ENCODE measurements at regions not wholly inside any gene's neighbourhood (a gene's known extent, or its start where the extent isn't known, plus 50 kb on each side); places are given as distances from the start of the nearest gene placed in this dataset.

DNA sequence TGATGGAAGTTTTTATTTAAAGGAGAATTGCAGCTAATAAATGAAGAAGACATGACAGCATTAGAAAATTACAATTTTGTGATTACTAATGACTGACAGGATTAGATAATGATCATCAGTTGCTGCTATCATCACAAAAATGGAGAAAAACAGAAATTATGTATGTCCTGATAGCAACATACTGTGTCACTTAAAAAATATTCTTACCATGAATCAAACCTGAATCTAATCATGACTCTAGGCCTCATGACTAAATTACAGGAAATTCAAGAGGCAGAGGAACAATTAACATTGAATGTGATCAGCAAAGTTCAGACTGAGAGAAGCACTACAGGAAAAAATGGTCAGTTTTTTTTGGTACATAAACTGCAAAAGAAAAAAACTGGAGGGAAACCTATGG lies 147.8 kb downstream of the PMAIP1 start:
- POLR2A ChIA-PET (ENCODE audit: unreplicated experiment) = interaction anchor here (0.6 kb wide), 1 partner anchor 184 kb away, joined by 3 read pairs; no protein-coding TSS in a partner anchor
- peak; percentile 45 for DNase-seq
- no peak for ATAC-seq
- Histone ChIP-seq H3K4me2 (ENCODE audit: low read length) (no peak overlapping the region), H3K9me2 (replicated peaks; ENCODE audit: low read length) (no peaks in the 10 kb centered on the region), H3K9me3 (ENCODE audit: low read length) (no peaks in the 10 kb centered on the region), H3K4me1 (ENCODE audit: insufficient read depth, low read length) (peaks cover 48% of the 10 kb centered on the region), H3K27me3 (ENCODE audit: low read length) (no peaks in the 10 kb centered on the region), H3K79me2 (ENCODE audit: low read length) (no peaks in the 10 kb centered on the region), H4K20me1 (ENCODE audit: low read length) (no peaks in the 10 kb centered on the region), H2AFZ (ENCODE audit: low read length) (no peak overlapping the region), H3K4me3 (ENCODE audit: low read length) (no peak overlapping the region), H3K9ac (ENCODE audit: low read length) (no peak overlapping the region), H3F3A (ENCODE audit: low read length, unreplicated experiment) (peaks cover 6% of the 10 kb centered on the region), H3K36me3 (ENCODE audit: low read depth, low read length) (no peaks in the 10 kb centered on the region), H3K27ac (ENCODE audit: low read length) (no peak overlapping the region)
- CTCF ChIA-PET = no interaction called here
- TF ChIP-seq EZH2 (IDR thresholded peaks at IDR 0.05; ENCODE audit: low read length, unreplicated experiment) (no peak), EZH2phosphoT487 (IDR thresholded peaks at IDR 0.05; ENCODE audit: borderline replicate concordance, low read length) (no peak)
- TF ChIP-seq, protein P1, sequence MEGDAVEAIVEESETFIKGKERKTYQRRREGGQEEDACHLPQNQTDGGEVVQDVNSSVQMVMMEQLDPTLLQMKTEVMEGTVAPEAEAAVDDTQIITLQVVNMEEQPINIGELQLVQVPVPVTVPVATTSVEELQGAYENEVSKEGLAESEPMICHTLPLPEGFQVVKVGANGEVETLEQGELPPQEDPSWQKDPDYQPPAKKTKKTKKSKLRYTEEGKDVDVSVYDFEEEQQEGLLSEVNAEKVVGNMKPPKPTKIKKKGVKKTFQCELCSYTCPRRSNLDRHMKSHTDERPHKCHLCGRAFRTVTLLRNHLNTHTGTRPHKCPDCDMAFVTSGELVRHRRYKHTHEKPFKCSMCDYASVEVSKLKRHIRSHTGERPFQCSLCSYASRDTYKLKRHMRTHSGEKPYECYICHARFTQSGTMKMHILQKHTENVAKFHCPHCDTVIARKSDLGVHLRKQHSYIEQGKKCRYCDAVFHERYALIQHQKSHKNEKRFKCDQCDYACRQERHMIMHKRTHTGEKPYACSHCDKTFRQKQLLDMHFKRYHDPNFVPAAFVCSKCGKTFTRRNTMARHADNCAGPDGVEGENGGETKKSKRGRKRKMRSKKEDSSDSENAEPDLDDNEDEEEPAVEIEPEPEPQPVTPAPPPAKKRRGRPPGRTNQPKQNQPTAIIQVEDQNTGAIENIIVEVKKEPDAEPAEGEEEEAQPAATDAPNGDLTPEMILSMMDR (conservative IDR thresholded peaks at IDR 0.05; ENCODE audit: low read depth, low read length) = no peak
- BruUV-seq (replicated peaks) = no TSS peak
- intact Hi-C loops (cut with micrococcal nuclease) = no loop called here

DNA sequence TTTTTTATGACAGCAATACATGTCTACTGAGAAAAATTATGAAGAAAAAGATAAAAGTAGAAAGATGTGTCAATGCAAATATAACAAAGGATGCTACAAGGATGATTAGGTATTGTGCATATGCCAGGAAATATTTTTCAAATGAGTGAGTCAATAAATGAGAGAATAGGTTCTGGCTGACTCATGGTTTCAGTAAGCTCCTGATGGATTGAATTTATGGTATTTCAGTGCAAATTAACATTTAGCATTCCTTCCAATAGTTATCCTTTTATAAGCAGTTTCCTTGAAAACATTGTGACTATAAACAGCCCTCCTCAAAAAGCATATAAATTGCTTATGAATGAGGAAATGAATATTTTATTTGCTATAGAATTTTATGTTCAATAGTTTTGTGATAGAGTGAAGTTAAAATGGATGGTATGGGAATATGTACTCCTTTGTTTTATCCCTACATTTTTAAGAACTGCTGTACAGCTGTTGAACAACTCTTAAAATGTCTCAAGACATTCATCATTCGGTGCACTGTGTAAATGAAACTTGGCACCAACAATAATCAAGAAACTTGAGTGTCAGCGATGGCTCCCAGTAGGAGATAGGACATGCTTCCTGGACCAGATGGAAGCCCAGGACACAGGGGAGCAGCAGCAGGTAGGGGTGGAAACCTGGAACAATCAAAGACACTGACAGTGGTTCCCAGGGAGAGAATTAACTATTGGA lies 144.7 kb downstream of the PMAIP1 start:
- Histone ChIP-seq H4K20me1 (ENCODE audit: low read length) (no peaks in the 10 kb centered on the region), H3K36me3 (ENCODE audit: low read depth, low read length) (no peaks in the 10 kb centered on the region), H2AFZ (ENCODE audit: low read length) (0 out of 2 replicates have a peak overlapping the region, but pooled peaks have one; percentile 8), H3K27ac (ENCODE audit: low read length) (peak overlapping the region; percentile 83), H3K4me1 (ENCODE audit: insufficient read depth, low read length) (peaks cover 30% of the 10 kb centered on the region), H3K9me2 (replicated peaks; ENCODE audit: low read length) (no peaks in the 10 kb centered on the region), H3K27me3 (ENCODE audit: low read length) (no peaks in the 10 kb centered on the region), H3K79me2 (ENCODE audit: low read length) (no peaks in the 10 kb centered on the region), H3K4me2 (ENCODE audit: low read length) (peak overlapping the region; percentile 65), H3K4me3 (ENCODE audit: low read length) (0 out of 2 replicates have a peak overlapping the region, but pooled peaks have one; percentile 1), H3K9me3 (ENCODE audit: low read length) (no peaks in the 10 kb centered on the region), H3K9ac (ENCODE audit: low read length) (peak overlapping the region; percentile 5; the same call in 1 of the 2 replicates), H3F3A (ENCODE audit: low read length, unreplicated experiment) (peaks cover 6% of the 10 kb centered on the region)
- ChIA-PET POLR2A (ENCODE audit: unreplicated experiment) (no interaction called here), CTCF (no interaction called here)
- intact Hi-C loops (cut with micrococcal nuclease) = loop anchor here (1.0 to 2.0 kb wide), 3 partner anchors 9 to 25 kb away; no protein-coding TSS in a partner anchor
- BruUV-seq (replicated peaks) = no TSS peak
- DNase-seq = peak; percentile 90
- peak; percentile 92 for ATAC-seq
- TF ChIP-seq EZH2phosphoT487 (IDR thresholded peaks at IDR 0.05; ENCODE audit: borderline replicate concordance, low read length) = no peak
- TF ChIP-seq, protein P1 (conservative IDR thresholded peaks at IDR 0.05; ENCODE audit: low read depth, low read length) = no peak
- TF ChIP-seq EZH2 (IDR thresholded peaks at IDR 0.05; ENCODE audit: low read length, unreplicated experiment) = no peak

DNA sequence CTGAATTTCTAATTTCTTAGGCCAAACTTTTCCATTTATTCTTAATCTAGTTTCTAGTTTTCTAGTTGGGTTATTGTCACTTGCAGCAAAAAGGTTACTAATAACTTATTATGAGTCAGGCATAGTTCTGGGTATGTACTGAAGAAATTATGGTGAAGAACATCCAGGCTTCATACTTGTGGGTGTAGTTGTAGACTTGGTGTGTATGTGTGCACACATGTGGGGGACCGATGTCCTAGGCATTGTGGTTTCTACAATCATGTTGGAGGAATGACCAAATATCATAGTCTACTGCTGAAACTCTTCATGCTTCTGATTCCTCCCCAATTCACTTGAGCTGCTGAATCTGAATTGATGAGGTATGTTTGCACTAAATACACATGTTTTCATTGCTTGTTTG lies 141.2 kb downstream of the PMAIP1 start:
- BruUV-seq (replicated peaks) = no TSS peak

More for the DNA sequence above, 141.2 kb downstream of the PMAIP1 start:
- H3K9ac ChIP-seq (ENCODE audit: low read length) = no peak overlapping the region
- TF ChIP-seq, protein P1 (conservative IDR thresholded peaks at IDR 0.05; ENCODE audit: low read depth, low read length) = no peak
- TF ChIP-seq EZH2phosphoT487 (IDR thresholded peaks at IDR 0.05; ENCODE audit: borderline replicate concordance, low read length) = no peak
- intact Hi-C loops (cut with micrococcal nuclease) = no loop called here
- no peak overlapping the region for H3K4me3 ChIP-seq (ENCODE audit: low read length)
- H3K79me2 ChIP-seq (ENCODE audit: low read length) = no peaks in the 10 kb centered on the region
- DNase-seq (no peak), ATAC-seq (no peak)
- H3F3A ChIP-seq (ENCODE audit: low read length, unreplicated experiment) = peaks cover 6% of the 10 kb centered on the region
- ChIA-PET POLR2A (ENCODE audit: unreplicated experiment) (no interaction called here), CTCF (no interaction called here)
- H3K4me1 ChIP-seq (ENCODE audit: insufficient read depth, low read length) = peaks cover 24% of the 10 kb centered on the region
- H4K20me1 ChIP-seq (ENCODE audit: low read length) = no peaks in the 10 kb centered on the region
- no peaks in the 10 kb centered on the region for H3K27me3 ChIP-seq (ENCODE audit: low read length)
- no peak overlapping the region for H3K27ac ChIP-seq (ENCODE audit: low read length)
- no peaks in the 10 kb centered on the region for H3K9me3 ChIP-seq (ENCODE audit: low read length)
- no peak overlapping the region for H3K4me2 ChIP-seq (ENCODE audit: low read length)
- H2AFZ ChIP-seq (ENCODE audit: low read length) = no peak overlapping the region
- H3K9me2 ChIP-seq (replicated peaks; ENCODE audit: low read length) = no peaks in the 10 kb centered on the region
- no peaks in the 10 kb centered on the region for H3K36me3 ChIP-seq (ENCODE audit: low read depth, low read length)
